ENCODE measurements at regions not wholly inside any gene's neighbourhood (a gene's known extent, or its start where the extent isn't known, plus 50 kb on each side); places are given as distances from the start of the nearest gene placed in this dataset.
"Not testable (repeated sequence)": the region's sequence is repeated elsewhere in the genome, so short reads cannot be mapped to it uniquely, and the experiment has no call there.

GRCh38 chr1:212155219-212155618, 119.7 kb downstream of the DTL start:
- DNase-seq = no peak

- no peak for DNase-seq
These were observed 121.7 kb downstream of the DTL start for GRCh38 chr1:212157252-212157651.

GRCh38 chr1:212158912-212159796, 123.6 kb downstream of the DTL start:
- no peak for DNase-seq

DNA sequence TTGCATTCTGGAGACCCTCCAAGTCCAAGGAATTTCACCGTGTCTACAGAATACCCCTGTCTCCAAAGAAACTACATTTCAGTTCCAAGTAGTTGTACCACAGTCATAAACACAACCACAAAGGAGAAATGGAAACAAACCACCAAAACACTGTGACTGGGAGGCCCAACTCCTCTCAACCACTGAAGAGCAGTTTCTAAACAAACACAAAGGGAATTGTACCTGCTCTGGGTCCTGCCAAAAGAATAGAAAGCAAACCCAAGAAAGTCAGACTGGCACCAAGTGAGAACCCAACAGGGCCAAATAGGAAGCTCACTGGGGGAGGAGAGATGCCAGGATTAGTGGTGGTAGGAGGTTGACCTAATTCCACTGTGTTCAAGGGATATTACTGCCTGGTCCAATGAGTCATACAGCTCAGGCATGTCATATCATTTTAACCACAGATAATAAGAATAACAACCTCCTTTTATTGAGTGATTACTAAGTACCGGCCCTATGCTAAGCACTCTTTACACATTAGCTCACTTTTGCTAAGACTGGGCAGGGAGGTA, 123.9 kb upstream of the PPP2R5A start:
- no peak for DNase-seq

GRCh38 chr1:212162635-212163034, 122.6 kb upstream of the PPP2R5A start:
- no peak for DNase-seq

- no peak for DNase-seq
These were observed 120.9 kb upstream of the PPP2R5A start for GRCh38 chr1:212164095-212164872.

GRCh38 chr1:212166244-212166643, 119.0 kb upstream of the PPP2R5A start:
- DNase-seq = no peak

GRCh38 chr1:212166644-212167043, 118.6 kb upstream of the PPP2R5A start:
- no peak for DNase-seq

DNA sequence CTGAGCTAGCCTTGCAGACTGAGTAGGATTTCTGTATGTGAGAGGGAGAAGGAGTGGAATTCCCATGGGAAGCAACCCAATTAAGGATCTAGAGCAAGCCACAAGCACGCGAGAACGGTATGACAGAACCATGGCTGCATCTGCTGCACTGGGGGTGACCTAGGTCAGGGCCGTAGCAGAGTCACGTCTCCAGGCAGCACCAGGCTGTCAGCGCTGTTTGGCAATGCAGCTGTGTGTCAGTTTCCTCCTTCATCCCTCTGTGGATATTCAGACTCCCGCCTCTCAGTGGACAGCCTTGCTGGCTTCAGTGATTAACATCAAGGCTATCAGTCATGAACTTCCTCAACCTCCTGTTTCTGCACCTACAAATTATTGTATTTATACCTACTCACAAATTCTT, 118.1 kb upstream of the PPP2R5A start:
- no peak for DNase-seq

DNA sequence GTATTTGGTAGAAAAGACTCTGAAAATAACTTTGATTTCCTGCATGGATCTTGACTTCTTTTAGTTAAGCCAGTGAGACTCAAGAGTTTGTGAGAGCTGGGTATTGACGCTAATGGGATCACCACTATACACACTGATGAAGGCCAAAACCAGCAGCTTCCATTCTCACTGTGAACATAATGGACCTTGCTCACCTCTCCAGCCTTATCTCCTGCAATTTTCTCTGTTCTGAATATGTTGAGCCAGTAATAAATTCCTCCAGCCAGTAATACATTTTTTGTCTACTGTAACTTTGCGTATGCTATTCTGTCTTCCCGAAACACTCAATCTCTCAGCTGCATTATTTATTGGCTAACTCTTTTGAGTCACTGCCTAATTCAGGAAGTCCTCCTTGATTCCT, 111.6 kb upstream of the PPP2R5A start:
- no peak for DNase-seq

GRCh38 chr1:212174295-212174694, 110.9 kb upstream of the PPP2R5A start:
- not testable (repeated sequence) for DNase-seq

DNA sequence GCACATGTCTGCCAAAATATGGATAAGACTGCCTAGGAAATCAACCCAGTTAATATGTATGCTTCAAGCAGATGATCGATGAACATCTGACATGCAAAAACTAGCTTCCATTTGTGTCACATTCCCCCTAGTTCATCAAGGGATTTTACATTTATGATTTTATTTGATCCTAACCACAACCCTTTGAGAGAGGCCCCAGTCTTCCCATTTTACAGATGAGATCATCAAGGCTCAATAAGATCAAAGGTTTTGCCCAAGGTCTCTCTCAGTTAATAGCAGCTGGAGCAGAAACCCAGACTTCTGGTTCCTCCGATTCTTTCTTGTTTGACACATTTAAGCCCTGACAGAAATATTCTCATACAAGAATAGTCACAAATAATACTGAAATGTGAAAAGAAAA, 107.7 kb upstream of the PPP2R5A start:
- DNase-seq = no peak

GRCh38 chr1:212178851-212179250, 106.4 kb upstream of the PPP2R5A start:
- no peak for DNase-seq

DNA sequence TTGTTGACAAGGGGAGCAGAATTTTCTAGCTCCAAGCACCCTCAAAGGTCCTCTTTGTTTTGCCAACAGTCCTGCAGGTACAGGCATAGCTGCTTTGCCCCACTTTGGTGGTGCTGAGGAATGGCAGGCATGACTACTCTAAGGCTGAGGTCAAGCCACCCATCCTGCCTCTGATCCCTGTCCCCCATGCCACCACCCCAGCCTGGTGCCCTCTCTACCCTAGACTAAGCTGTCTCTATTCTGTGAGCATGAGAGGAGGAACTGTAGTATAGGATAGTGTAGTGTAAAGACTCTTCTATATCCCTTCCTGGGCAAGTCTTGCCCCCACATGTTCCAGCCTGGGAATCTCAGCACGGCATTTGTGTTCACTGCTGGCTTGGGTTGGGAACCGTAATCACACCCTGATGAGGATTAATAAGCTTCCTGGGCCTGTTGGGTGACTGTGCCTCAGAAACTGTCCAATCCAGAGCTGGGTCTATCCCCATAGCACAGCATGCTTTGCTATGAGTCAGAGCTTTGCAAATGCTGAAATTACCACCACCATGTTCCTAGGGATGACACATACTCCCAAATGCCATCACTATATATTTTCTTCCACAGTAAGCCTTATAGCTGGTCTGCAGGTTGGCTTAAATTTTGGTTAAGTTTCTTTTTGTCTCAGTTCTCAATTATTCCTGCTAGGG, 105.7 kb upstream of the PPP2R5A start:
- DNase-seq = no peak

DNA sequence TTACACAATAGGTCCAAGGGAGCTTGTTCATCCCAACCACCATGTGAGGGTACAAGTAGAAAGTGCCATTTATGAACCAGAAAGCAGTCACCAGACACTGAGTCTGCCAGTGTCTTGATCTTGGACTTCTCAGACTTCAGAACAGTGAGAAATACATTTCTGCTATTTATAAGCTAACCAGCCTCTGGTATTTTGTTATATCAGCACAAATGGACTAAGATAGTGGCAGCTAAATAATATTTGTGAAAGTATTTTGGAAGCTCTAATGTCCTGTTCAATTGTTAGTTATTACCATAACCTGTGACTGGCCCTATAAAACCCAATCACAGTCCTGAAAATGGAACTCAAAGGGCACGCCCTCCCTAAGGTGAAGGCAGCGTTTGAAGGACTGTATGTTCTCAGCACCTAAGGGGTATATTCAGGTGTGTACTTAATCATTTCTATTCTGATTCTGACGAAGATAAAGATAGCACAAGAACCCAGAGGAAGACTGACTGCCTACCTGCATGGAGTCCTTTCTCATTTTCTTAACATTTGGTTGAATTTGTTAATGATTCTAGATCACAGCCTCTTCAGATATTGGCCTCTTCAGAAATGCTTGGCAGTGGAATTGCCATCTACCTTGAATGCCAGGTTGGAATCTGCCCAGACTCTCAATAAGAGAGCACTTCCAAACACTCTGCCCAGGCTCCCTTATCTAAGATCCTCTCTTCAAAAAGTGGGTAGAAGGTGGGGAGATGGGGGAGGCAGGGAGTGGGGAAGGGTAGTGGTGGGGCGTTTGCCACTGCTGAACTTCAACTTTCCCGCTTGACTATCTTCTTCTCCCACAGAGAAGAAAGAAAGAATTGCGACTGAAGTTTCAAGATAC, 104.0 kb upstream of the PPP2R5A start:
- no peak for DNase-seq

DNA sequence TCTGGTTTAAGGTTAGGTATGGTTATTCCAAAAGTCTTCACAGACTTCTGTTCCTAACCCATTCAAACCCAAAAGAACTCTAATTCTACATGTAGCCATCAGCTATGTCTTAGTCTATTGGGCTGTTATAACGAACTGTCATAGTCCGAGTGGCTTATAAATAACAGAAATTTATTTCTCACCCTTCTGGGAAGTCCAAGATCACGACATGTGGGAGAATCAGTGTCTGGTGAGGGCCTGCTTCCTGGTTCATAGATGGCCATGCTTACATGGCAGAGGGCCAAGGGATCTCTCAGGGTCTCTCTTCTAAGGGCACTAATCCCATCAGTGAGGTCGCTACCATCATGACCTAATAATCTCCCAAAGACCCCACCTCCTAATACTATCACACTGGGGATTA, 103.0 kb upstream of the PPP2R5A start:
- no peak for DNase-seq

GRCh38 chr1:212182579-212182978, 102.6 kb upstream of the PPP2R5A start:
- no peak for DNase-seq

GRCh38 chr1:212186427-212187207, 98.6 kb upstream of the PPP2R5A start:
- no peak for DNase-seq

DNA sequence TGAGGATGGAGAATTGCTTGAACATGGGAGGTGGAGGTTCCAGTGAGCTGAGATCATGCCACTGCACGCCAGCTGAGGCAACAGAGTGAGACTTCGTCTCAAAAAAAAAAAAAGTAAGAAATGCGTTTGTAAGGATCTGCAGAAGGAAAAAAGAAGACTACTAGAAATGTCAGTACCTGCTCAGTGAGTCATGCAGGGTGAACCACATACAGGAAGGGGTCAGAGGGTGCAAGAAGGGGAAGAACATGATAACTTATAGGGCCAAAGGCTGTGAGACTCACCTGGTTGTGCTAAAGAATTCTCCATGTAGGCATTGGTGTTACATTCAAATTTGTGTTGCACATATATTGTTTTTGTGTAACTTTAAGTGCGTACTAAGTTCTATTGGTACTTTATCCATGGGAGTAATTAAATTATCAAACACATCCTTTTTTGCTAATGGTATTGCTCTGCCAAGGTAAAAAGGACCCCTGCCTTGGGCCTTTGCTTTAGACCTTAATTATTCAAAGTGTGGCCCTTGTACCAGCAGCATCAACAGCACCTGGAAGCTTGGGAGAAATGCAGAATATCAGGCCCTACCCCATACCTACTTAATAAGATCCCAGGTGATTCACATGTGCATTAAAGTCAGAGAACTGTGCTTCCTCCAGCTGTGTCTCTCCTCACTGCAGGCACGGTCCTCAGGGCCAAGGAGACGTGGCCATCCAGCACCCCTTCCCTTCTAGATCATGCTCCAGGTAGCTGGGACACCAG, 96.4 kb upstream of the PPP2R5A start:
- DNase-seq = no peak

GRCh38 chr1:212189352-212189738, 95.9 kb upstream of the PPP2R5A start:
- DNase-seq = no peak

DNA sequence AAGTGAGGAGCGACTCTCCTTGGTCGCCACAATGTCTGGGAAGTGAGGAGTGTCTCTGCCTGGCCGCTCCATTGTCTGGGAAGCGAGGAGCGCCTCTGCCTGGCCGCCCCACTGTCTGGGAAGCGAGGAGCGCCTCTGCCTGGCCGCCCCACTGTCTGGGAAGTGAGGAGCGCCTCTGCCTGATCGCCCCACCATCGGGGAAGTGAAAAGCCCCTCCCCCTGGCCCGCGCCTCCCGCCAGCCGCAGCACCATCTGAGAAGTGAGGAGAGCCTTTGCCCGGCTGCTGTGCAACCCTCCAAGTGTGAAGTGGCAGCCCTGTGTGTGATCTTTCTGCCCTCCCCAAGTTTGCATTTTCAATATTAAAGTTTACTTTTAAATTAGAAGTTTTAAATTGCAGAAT, 95.0 kb upstream of the PPP2R5A start:
- no peak for DNase-seq

Data from stimulated activated CD8-positive, alpha-beta memory T cell treated with anti-CD3 and anti-CD28 coated beads, Interleukin-4, amount 100 ng/mL, for 48 hours (primary cell).